IMR-90 (cell line): ENCODE measurements at regions not wholly inside any gene's neighbourhood (a gene's known extent, or its start where the extent isn't known, plus 50 kb on each side); places are given as distances from the start of the nearest gene placed in this dataset.

Experiments
- ATAC-seq: fragments of 200-7000 bp; cut with Tn5 transposase; 2 replicates; pipeline ENCODE4 v1.9.1; 2020; ENCODE audit warnings: low read depth, mild to moderate bottlenecking, moderate library complexity
- BruUV-seq: library from RNA; stranded (reverse); fragments of 400-500 nt; replicated peaks from 2 replicates; lab custom pipeline; 2021; lab: Mats Ljungman, UMichigan
- CTCF ChIA-PET: fragments of 300-600 bp; formaldehyde crosslinking; extraction: SDS; loops from one replicate; lab custom pipeline; 2021; ENCODE audit warnings: antibody characterized with exemption; lab: Yijun Ruan, JAX
- POLR2A ChIA-PET: fragments of 300-600 bp; sonication (Branson Sonifier 250); formaldehyde crosslinking; loops from one replicate; lab custom pipeline; 2022; ENCODE audit warnings: antibody characterized with exemption; ENCODE audit not compliant: unreplicated experiment; lab: Charles Lee
- DNase-seq: peaks from one replicate; pipeline ENCODE4 v3.0.0; 2013
- H2AFZ ChIP-seq: replicated peaks from 2 replicates; pipeline ENCODE3; 2013; ENCODE audit warnings: low read length, mild to moderate bottlenecking; ENCODE audit not compliant: poor library complexity
- H2AK5ac ChIP-seq: 2 replicates; pipeline ENCODE4 v1.6.1; 2013; ENCODE audit warnings: low read depth, low read length, inconsistent platforms
- H2AK9ac ChIP-seq: replicated peaks from 2 replicates; pipeline ENCODE3; 2013; ENCODE audit warnings: mild to moderate bottlenecking, low read depth, low read length, moderate library complexity; ENCODE audit not compliant: poor library complexity
- H2BK120ac ChIP-seq: 2 replicates; pipeline ENCODE4 v1.6.1; 2013; ENCODE audit warnings: low read depth, low read length, inconsistent platforms
- H2BK15ac ChIP-seq: 3 replicates; pipeline ENCODE4 v1.6.1; 2013; ENCODE audit warnings: low read depth, low read length, inconsistent platforms
- H2BK20ac ChIP-seq: 2 replicates; pipeline ENCODE4 v1.6.1; 2013; ENCODE audit warnings: low read depth, mild to moderate bottlenecking, inconsistent platforms, low read length, moderate library complexity
- H2BK5ac ChIP-seq: 2 replicates; pipeline ENCODE4 v1.6.1; 2013; ENCODE audit warnings: mild to moderate bottlenecking, low read depth, low read length, inconsistent platforms; ENCODE audit not compliant: poor library complexity, severe bottlenecking
- H3K14ac ChIP-seq: replicated peaks from 2 replicates; pipeline ENCODE4 v1.6.1; 2013; ENCODE audit warnings: low read depth, low read length, inconsistent platforms
- H3K18ac ChIP-seq: 2 replicates; pipeline ENCODE4 v1.6.1; 2013; ENCODE audit warnings: low read depth, low read length, control low read depth
- H3K23ac ChIP-seq: 2 replicates; pipeline ENCODE4 v1.6.1; 2013; ENCODE audit warnings: low read depth, low read length, inconsistent platforms
- H3K27ac ChIP-seq: 2 replicates; pipeline ENCODE4 v1.5.1; 2013; ENCODE audit warnings: mild to moderate bottlenecking, control low read depth, low read length; ENCODE audit not compliant: insufficient read depth
- H3K27me3 ChIP-seq: 2 replicates; pipeline ENCODE4 v1.6.1; 2013; ENCODE audit warnings: low read length; ENCODE audit not compliant: control insufficient read depth, insufficient read depth
- H3K36me3 ChIP-seq: 2 replicates; pipeline ENCODE4 v1.6.1; 2013; ENCODE audit warnings: low read length, mixed read lengths; ENCODE audit not compliant: control insufficient read depth, insufficient read depth
- H3K4ac ChIP-seq: 2 replicates; pipeline ENCODE4 v1.6.1; 2013; ENCODE audit warnings: low read depth, low read length, inconsistent platforms
- H3K4me1 ChIP-seq: 2 replicates; pipeline ENCODE4 v1.6.1; 2013; ENCODE audit warnings: low read length, mixed read lengths; ENCODE audit not compliant: control insufficient read depth, insufficient read depth
- H3K4me2 ChIP-seq: 2 replicates; pipeline ENCODE4 v1.6.1; 2013; ENCODE audit warnings: low read depth, mild to moderate bottlenecking, control low read depth, low read length, moderate library complexity
- H3K4me3 ChIP-seq: 2 replicates; pipeline ENCODE4 v1.5.1; 2013; ENCODE audit warnings: low read depth, mild to moderate bottlenecking, control low read depth, low read length, moderate library complexity; ENCODE audit not compliant: insufficient read depth
- H3K56ac ChIP-seq: 2 replicates; pipeline ENCODE4 v1.6.1; 2013; ENCODE audit warnings: low read length, inconsistent platforms; ENCODE audit not compliant: insufficient read depth; ENCODE audit errors: extremely low read depth
- H3K79me1 ChIP-seq, 2 experiments: 2 replicates each; pipeline ENCODE4 v1.6.1; 2013; ENCODE audit warnings: low read length in 2 of 2, inconsistent platforms in 1 of 2, low read depth in 1 of 2
- H3K9ac ChIP-seq: 2 replicates; pipeline ENCODE4 v1.6.1; 2013; ENCODE audit warnings: low read depth, low read length, control low read depth
- H3K9me1 ChIP-seq: 2 replicates; pipeline ENCODE4 v1.6.1; 2013; ENCODE audit warnings: low read length, inconsistent platforms; ENCODE audit not compliant: insufficient read depth
- H3K9me3 ChIP-seq: 2 replicates; pipeline ENCODE4 v1.6.1; 2013; ENCODE audit warnings: low read length; ENCODE audit not compliant: control insufficient read depth, insufficient read depth
- H4K20me1 ChIP-seq: 2 replicates; pipeline ENCODE4 v1.6.1; 2013; ENCODE audit warnings: low read length, inconsistent platforms; ENCODE audit not compliant: insufficient read depth
- H4K5ac ChIP-seq: 2 replicates; pipeline ENCODE4 v1.6.1; 2013; ENCODE audit warnings: mild to moderate bottlenecking, low read depth, low read length, control low read depth
- H4K8ac ChIP-seq, 2 experiments: 2 replicates each; pipeline ENCODE4 v1.6.1; 2013; ENCODE audit warnings: low read depth in 2 of 2, low read length in 2 of 2, control low read depth in 1 of 2, inconsistent platforms in 1 of 2
- H4K91ac ChIP-seq: 2 replicates; pipeline ENCODE4 v1.6.1; 2013; ENCODE audit warnings: low read depth, low read length, inconsistent platforms; ENCODE audit not compliant: insufficient read depth
- BHLHE40 ChIP-seq: fragments of 150-350 bp; IDR thresholded peaks from 2 replicates; pipeline ENCODE4 v1.6.1; 2016; ENCODE audit warnings: mild to moderate bottlenecking, low read depth, low read length
- CEBPB ChIP-seq: IDR thresholded peaks from 2 replicates; pipeline ENCODE4 v1.6.1; 2012; ENCODE audit warnings: low read depth, low read length, improper control_type of control experiment
- CHD1 ChIP-seq: IDR thresholded peaks from 2 replicates; pipeline ENCODE4 v1.6.1; 2012; ENCODE audit warnings: low read depth, low read length, improper control_type of control experiment
- CTCF ChIP-seq: conservative IDR thresholded peaks from 2 replicates; pipeline ENCODE4 v1.5.1; 2012; ENCODE audit warnings: mild to moderate bottlenecking, low read depth, low read length, improper control_type of control experiment
- ELK1 ChIP-seq: fragments of 150-350 bp; IDR thresholded peaks from 2 replicates; pipeline ENCODE4 v1.6.1; 2016; ENCODE audit warnings: low read depth, mild to moderate bottlenecking, low read length, moderate library complexity, borderline replicate concordance
- FOS ChIP-seq: fragments of 150-350 bp; IDR thresholded peaks from 2 replicates; pipeline ENCODE4 v1.6.1; 2016; ENCODE audit warnings: low read depth, low read length
- MAFK ChIP-seq: IDR thresholded peaks from 2 replicates; pipeline ENCODE4 v1.6.1; 2012; ENCODE audit warnings: low read depth, low read length, improper control_type of control experiment
- MAZ ChIP-seq: IDR thresholded peaks from 2 replicates; pipeline ENCODE4 v1.6.1; 2012; ENCODE audit warnings: low read depth, mild to moderate bottlenecking, low read length, improper control_type of control experiment, moderate library complexity, borderline replicate concordance
- MXI1 ChIP-seq: IDR thresholded peaks from 2 replicates; pipeline ENCODE4 v1.6.1; 2012; ENCODE audit warnings: low read depth, mild to moderate bottlenecking, low read length, moderate library complexity, borderline replicate concordance
- NFE2L2 ChIP-seq: fragments of 150-350 bp; IDR thresholded peaks from 2 replicates; pipeline ENCODE4 v1.6.1; 2016; ENCODE audit warnings: low read depth, mild to moderate bottlenecking, low read length
- POLR2A ChIP-seq: IDR thresholded peaks from 2 replicates; pipeline ENCODE4 v1.6.1; 2012; ENCODE audit warnings: mild to moderate bottlenecking, low read depth, low read length
- RAD21 ChIP-seq: IDR thresholded peaks from 2 replicates; pipeline ENCODE4 v1.6.1; 2012; ENCODE audit warnings: low read length, improper control_type of control experiment
- SMC3 ChIP-seq: fragments of 150-350 bp; IDR thresholded peaks from 2 replicates; pipeline ENCODE4 v1.6.1; 2016; ENCODE audit warnings: low read depth, mild to moderate bottlenecking, antibody characterized with exemption, low read length, moderate library complexity
- USF2 ChIP-seq: fragments of 150-350 bp; IDR thresholded peaks from 2 replicates; pipeline ENCODE4 v1.6.1; 2017; ENCODE audit warnings: mild to moderate bottlenecking, antibody characterized with exemption, low read length, low read depth
- WGBS, 2 experiments: methylation state at CpG; one replicate each; pipeline versions ENCODE4 v1.1.5 to v1.1.7; 2013; ENCODE audit warnings: missing lambda C conversion rate in 2 of 2; ENCODE audit not compliant: insufficient read length in 1 of 2; ENCODE audit errors: extremely low coverage in 2 of 2; 5-methylcytosine and 5-hydroxymethylcytosine counted together
- dilution Hi-C: fragments of 300-500 bp; cut with HindIII; formaldehyde crosslinking; loops from one replicate; pipeline ENCODE4 v1.14.3; 2018; ENCODE audit warnings: low sequenced_read_pairs; ENCODE audit not compliant: unreplicated experiment
- in situ Hi-C: fragments of 300-500 bp; cut with MboI; formaldehyde crosslinking; loops from 3 replicates; pipeline ENCODE4 v1.14.3; 2019; ENCODE audit warnings: low sequenced_read_pairs, inconsistent platforms, mixed read lengths
- intact Hi-C: fragments of 100-400 bp; cut with micrococcal nuclease; formaldehyde crosslinking; loops from 2 replicates; pipeline ENCODE4 v1.10.0; 2022

- POLR2A ChIA-PET: interaction anchor here (0.7 kb wide), 1 partner anchor 16 kb away, joined by 4 read pairs; no protein-coding TSS in a partner anchor
- no peak overlapping the region for H2AFZ ChIP-seq
- no peak overlapping the region for H4K8ac ChIP-seq
- no peak overlapping the region for H3K56ac ChIP-seq
- H3K4me3 ChIP-seq: no peak overlapping the region
- no peak overlapping the region for H2BK5ac ChIP-seq
- no peaks in the 10 kb centered on the region for H3K36me3 ChIP-seq
- intact Hi-C loops (no loop called here), dilution Hi-C loops (no loop called here), in situ Hi-C loops (loop anchor here (25.0 kb wide), 1 partner anchor 908 kb away; no protein-coding TSS in a partner anchor)
- no peak overlapping the region for H3K4me2 ChIP-seq
- H2AK5ac ChIP-seq: no peak overlapping the region
- no peak overlapping the region for H3K18ac ChIP-seq
- H3K79me1 ChIP-seq: no peaks in the 10 kb centered on the region
- H3K4ac ChIP-seq: no peak overlapping the region
- no peak overlapping the region for H3K27ac ChIP-seq
- no peaks in the 10 kb centered on the region for H3K9me1 ChIP-seq
- H3K27me3 ChIP-seq: no peaks in the 10 kb centered on the region
- no peaks in the 10 kb centered on the region for H3K4me1 ChIP-seq
- CTCF ChIA-PET: interaction anchor here (0.6 to 1.4 kb wide), 2 partner anchors 8 to 17 kb away, joined by 3 read pairs; no protein-coding TSS in a partner anchor
- H3K9ac ChIP-seq: no peak overlapping the region
- H2BK20ac ChIP-seq: no peak overlapping the region
- H2BK15ac ChIP-seq: no peak overlapping the region
- no peak overlapping the region for H4K91ac ChIP-seq
- DNase-seq (peak; percentile 42), ATAC-seq (peak; percentile 80)
- H4K5ac ChIP-seq: no peak overlapping the region
- no peaks in the 10 kb centered on the region for H4K20me1 ChIP-seq
- no peak overlapping the region for H2AK9ac ChIP-seq
- H2BK120ac ChIP-seq: no peak overlapping the region
- H3K14ac ChIP-seq: no peak overlapping the region
- H3K23ac ChIP-seq: no peak overlapping the region
- WGBS, 2 experiments: no CpG with 5 or more reads among the region's 4 CpGs
- H3K9me3 ChIP-seq: no peaks in the 10 kb centered on the region
- BruUV-seq: no TSS peak
- TF ChIP-seq RAD21 (no peak), POLR2A (no peak), CTCF (no peak), ELK1 (no peak), SMC3 (no peak), MAFK (no peak), CHD1 (no peak), MXI1 (no peak), FOS (no peak), NFE2L2 (no peak), CEBPB (no peak), USF2 (no peak), BHLHE40 (no peak), MAZ (no peak)
These were observed 158.4 kb downstream of the C12orf50 start for GRCh38 chr12:87870493-87871460.
